ENCODE measurements at regions not wholly inside any gene's neighbourhood (a gene's known extent, or its start where the extent isn't known, plus 50 kb on each side); places are given as distances from the start of the nearest gene placed in this dataset.

GRCh38 chr7:156497776-156498509 lies 142.6 kb upstream of the RNF32 start:
- H4K91ac ChIP-seq (ENCODE audit: insufficient read depth, low read depth, low read length) = no peak overlapping the region
- no peak overlapping the region for H3K4me2 ChIP-seq (ENCODE audit: low read depth, low read length)
- ChIA-PET CTCF (interaction anchor here (0.7 to 2.2 kb wide), 2 partner anchors 15 to 1725 kb away, joined by 3 to 6 read pairs; no protein-coding TSS in a partner anchor), POLR2A (ENCODE audit: unreplicated experiment) (no interaction called here)
- no peak overlapping the region for H4K5ac ChIP-seq (ENCODE audit: low read depth, low read length)
- H3K56ac ChIP-seq (ENCODE audit: extremely low read depth, insufficient read depth, low read length) = no peak overlapping the region
- H3K27me3 ChIP-seq (ENCODE audit: control insufficient read depth, insufficient read depth, low read length) = no peaks in the 10 kb centered on the region
- BruUV-seq (replicated peaks) = no TSS peak
- H4K20me1 ChIP-seq (ENCODE audit: insufficient read depth, low read length) = no peaks in the 10 kb centered on the region
- TF ChIP-seq FOS (IDR thresholded peaks at IDR 0.05; ENCODE audit: low read depth, low read length) (no peak), POLR2A (IDR thresholded peaks at IDR 0.05; ENCODE audit: low read depth, low read length) (no peak), BHLHE40 (IDR thresholded peaks at IDR 0.05; ENCODE audit: low read depth, low read length) (no peak), RAD21 (IDR thresholded peaks at IDR 0.05; ENCODE audit: low read length) (no peak), NFE2L2 (IDR thresholded peaks at IDR 0.05; ENCODE audit: low read depth, low read length) (no peak), MXI1 (IDR thresholded peaks at IDR 0.05; ENCODE audit: borderline replicate concordance, low read depth, low read length) (no peak), CEBPB (IDR thresholded peaks at IDR 0.05; ENCODE audit: low read depth, low read length) (no peak), MAZ (IDR thresholded peaks at IDR 0.05; ENCODE audit: borderline replicate concordance, low read depth, low read length) (no peak), CTCF (conservative IDR thresholded peaks at IDR 0.05; ENCODE audit: low read depth, low read length) (no peak), RFX5 (IDR thresholded peaks at IDR 0.05; ENCODE audit: low read depth, low read length) (no peak), MAFK (IDR thresholded peaks at IDR 0.05; ENCODE audit: low read depth, low read length) (no peak), USF2 (IDR thresholded peaks at IDR 0.05; ENCODE audit: low read depth, low read length) (no peak), ELK1 (IDR thresholded peaks at IDR 0.05; ENCODE audit: borderline replicate concordance, low read depth, low read length) (no peak), SMC3 (IDR thresholded peaks at IDR 0.05; ENCODE audit: low read depth, low read length) (no peak), CHD1 (IDR thresholded peaks at IDR 0.05; ENCODE audit: low read depth, low read length) (no peak), RCOR1 (IDR thresholded peaks at IDR 0.05; ENCODE audit: insufficient replicate concordance, low read length) (no peak)
- no peak overlapping the region for H3K27ac ChIP-seq (ENCODE audit: insufficient read depth, low read length)
- no peak overlapping the region for H3K23ac ChIP-seq (ENCODE audit: low read depth, low read length)
- H2AFZ ChIP-seq (replicated peaks; ENCODE audit: low read length, poor library complexity) = no peak overlapping the region
- no peak overlapping the region for H3K18ac ChIP-seq (ENCODE audit: low read depth, low read length)
- DNase-seq = no peak
- no peak overlapping the region for H3K14ac ChIP-seq (replicated peaks; ENCODE audit: low read depth, low read length)
- H2AK5ac ChIP-seq (ENCODE audit: low read depth, low read length) = no peak overlapping the region
- H2BK120ac ChIP-seq (ENCODE audit: low read depth, low read length) = no peak overlapping the region
- no peak overlapping the region for H3K4me3 ChIP-seq (ENCODE audit: insufficient read depth, low read depth, low read length)
- no peak overlapping the region for H2BK20ac ChIP-seq (ENCODE audit: low read depth, low read length)
- intact Hi-C loops (cut with micrococcal nuclease) (no loop called here), in situ Hi-C loops (cut with MboI; ENCODE audit: low sequenced_read_pairs) (no loop called here), dilution Hi-C loops (cut with HindIII; ENCODE audit: low sequenced_read_pairs, unreplicated experiment) (no loop called here)
- H3K79me1 ChIP-seq (ENCODE audit: low read depth in 1 of 2, low read length in 2 of 2) = no peaks in the 10 kb centered on the region
- ATAC-seq (ENCODE audit: low read depth) = no peak
- H3K9ac ChIP-seq (ENCODE audit: low read depth, low read length) = no peak overlapping the region
- peaks cover 4% of the 10 kb centered on the region; the same call in 1 of the 2 replicates for H3K9me3 ChIP-seq (ENCODE audit: control insufficient read depth, insufficient read depth, low read length)
- no peak overlapping the region for H4K8ac ChIP-seq (ENCODE audit: low read depth in 2 of 2, low read length in 2 of 2)
- H3K4me1 ChIP-seq (ENCODE audit: control insufficient read depth, insufficient read depth, low read length) = peaks cover 2% of the 10 kb centered on the region
- H2AK9ac ChIP-seq (replicated peaks; ENCODE audit: low read depth, low read length, poor library complexity) = no peak overlapping the region
- no peaks in the 10 kb centered on the region for H3K36me3 ChIP-seq (ENCODE audit: control insufficient read depth, insufficient read depth, low read length)
- peak overlapping the region; percentile 84 for H2BK5ac ChIP-seq (ENCODE audit: low read depth, low read length, poor library complexity, severe bottlenecking)
- no peak overlapping the region for H3K4ac ChIP-seq (ENCODE audit: low read depth, low read length)
- no peak overlapping the region for H2BK15ac ChIP-seq (ENCODE audit: low read depth, low read length)
- H3K9me1 ChIP-seq (ENCODE audit: insufficient read depth, low read length) = no peaks in the 10 kb centered on the region
- 91% methylated on average over 4 of the region's 17 CpGs; no CpG with 5 or more reads in 1 of the 2 experiments for WGBS, 2 experiments (ENCODE audit: extremely low coverage in 2 of 2, insufficient read length in 1 of 2)
